ENCODE measurements at regions not wholly inside any gene's neighbourhood (a gene's known extent, or its start where the extent isn't known, plus 50 kb on each side); places are given as distances from the start of the nearest gene placed in this dataset.

DNA sequence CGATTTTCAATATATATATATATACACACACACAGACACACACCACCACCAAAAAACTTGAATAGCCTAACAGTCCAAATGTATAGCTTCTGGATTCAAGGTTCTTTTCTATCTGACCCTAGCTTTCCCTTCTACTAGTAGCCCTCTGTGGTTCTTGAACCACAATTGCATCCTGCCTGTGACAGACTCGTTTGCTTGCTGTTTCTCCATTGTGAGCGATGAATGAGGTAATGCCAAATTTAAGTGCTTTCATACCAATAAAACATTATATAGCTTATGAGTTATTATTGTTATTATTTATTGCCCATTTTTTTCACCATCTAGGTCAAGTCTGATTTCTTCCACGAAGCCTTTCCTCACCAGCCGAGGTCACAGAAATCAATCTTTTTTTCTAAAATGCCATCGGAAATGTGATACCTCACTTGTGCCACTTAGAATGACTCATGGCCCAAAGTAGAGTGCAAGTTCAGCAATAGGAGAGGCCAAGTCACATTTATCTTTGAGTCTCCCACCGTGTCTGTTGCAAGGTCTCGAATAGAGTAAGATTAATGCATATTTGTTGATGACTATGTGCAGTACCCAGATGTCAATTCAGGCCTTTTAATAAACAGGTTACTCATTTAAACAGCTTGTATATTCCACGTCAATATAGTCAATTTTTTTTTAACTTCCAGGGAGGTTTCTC is 1015.8 kb upstream of the SEL1L start:
- H3K36me3 ChIP-seq (ENCODE audit: insufficient read depth, low read length): no peaks in the 10 kb centered on the region
- no peak overlapping the region for H3K4me2 ChIP-seq (ENCODE audit: insufficient read depth, low read length)
- DNase-seq: no peak
- H3K4me1 ChIP-seq (ENCODE audit: insufficient read depth, low read length): no peaks in the 10 kb centered on the region
- no peak for ATAC-seq (ENCODE audit: insufficient read depth, low read depth)
- no peaks in the 10 kb centered on the region for H3K79me2 ChIP-seq (ENCODE audit: insufficient read depth, low read length)
- TF ChIP-seq, protein P1, sequence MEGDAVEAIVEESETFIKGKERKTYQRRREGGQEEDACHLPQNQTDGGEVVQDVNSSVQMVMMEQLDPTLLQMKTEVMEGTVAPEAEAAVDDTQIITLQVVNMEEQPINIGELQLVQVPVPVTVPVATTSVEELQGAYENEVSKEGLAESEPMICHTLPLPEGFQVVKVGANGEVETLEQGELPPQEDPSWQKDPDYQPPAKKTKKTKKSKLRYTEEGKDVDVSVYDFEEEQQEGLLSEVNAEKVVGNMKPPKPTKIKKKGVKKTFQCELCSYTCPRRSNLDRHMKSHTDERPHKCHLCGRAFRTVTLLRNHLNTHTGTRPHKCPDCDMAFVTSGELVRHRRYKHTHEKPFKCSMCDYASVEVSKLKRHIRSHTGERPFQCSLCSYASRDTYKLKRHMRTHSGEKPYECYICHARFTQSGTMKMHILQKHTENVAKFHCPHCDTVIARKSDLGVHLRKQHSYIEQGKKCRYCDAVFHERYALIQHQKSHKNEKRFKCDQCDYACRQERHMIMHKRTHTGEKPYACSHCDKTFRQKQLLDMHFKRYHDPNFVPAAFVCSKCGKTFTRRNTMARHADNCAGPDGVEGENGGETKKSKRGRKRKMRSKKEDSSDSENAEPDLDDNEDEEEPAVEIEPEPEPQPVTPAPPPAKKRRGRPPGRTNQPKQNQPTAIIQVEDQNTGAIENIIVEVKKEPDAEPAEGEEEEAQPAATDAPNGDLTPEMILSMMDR (IDR thresholded peaks at IDR 0.05; ENCODE audit: borderline replicate concordance, extremely low read depth, low read length, poor library complexity, severe bottlenecking): no peak
- TF ChIP-seq EZH2 (IDR thresholded peaks at IDR 0.05; ENCODE audit: borderline replicate concordance, low read depth, low read length, severe bottlenecking): no peak
- H3K9me3 ChIP-seq (ENCODE audit: insufficient read depth, low read length, severe bottlenecking): no peaks in the 10 kb centered on the region
- no peaks in the 10 kb centered on the region for H4K20me1 ChIP-seq (ENCODE audit: insufficient read depth, low read length)
- no peaks in the 10 kb centered on the region for H3K27me3 ChIP-seq (ENCODE audit: insufficient read depth, low read length, poor library complexity)
- H3K4me3 ChIP-seq (ENCODE audit: low read depth in 1 of 2, low read length in 2 of 2): no peak overlapping the region
- no peak overlapping the region for H3K27ac ChIP-seq (ENCODE audit: low read length)
- H2AFZ ChIP-seq (ENCODE audit: low read depth, low read length): no peak overlapping the region
- H3K9ac ChIP-seq (ENCODE audit: low read depth, low read length): no peak overlapping the region

DNA sequence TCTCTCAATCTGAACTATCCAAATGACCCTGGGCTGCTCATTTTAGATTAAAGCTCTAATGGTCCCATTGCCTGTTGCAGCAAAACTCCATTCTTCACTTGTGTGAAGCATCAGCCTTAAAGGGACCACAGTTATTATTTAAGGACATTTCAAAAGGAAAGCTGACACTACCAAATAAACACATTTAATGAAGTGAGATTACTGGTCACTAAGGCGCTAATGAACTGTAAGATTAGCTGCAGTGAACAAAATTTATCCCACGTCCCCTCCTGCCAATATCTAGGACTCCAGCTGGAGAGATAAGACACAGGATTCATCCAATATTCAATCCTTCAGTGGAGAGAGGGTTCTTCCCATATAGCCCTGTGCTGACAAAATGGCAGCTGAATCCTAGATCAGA is 1029.2 kb upstream of the SEL1L start:
- Histone ChIP-seq H3K27ac (ENCODE audit: low read length) (no peak overlapping the region), H3K79me2 (ENCODE audit: insufficient read depth, low read length) (no peaks in the 10 kb centered on the region), H3K4me3 (ENCODE audit: low read depth in 1 of 2, low read length in 2 of 2) (no peak overlapping the region), H4K20me1 (ENCODE audit: insufficient read depth, low read length) (no peaks in the 10 kb centered on the region), H3K9ac (ENCODE audit: low read depth, low read length) (no peak overlapping the region), H3K4me1 (ENCODE audit: insufficient read depth, low read length) (no peaks in the 10 kb centered on the region), H3K4me2 (ENCODE audit: insufficient read depth, low read length) (no peak overlapping the region), H3K9me3 (ENCODE audit: insufficient read depth, low read length, severe bottlenecking) (no peaks in the 10 kb centered on the region), H2AFZ (ENCODE audit: low read depth, low read length) (no peak overlapping the region), H3K27me3 (ENCODE audit: insufficient read depth, low read length, poor library complexity) (no peaks in the 10 kb centered on the region), H3K36me3 (ENCODE audit: insufficient read depth, low read length) (no peaks in the 10 kb centered on the region)
- DNase-seq (no peak), ATAC-seq (ENCODE audit: insufficient read depth, low read depth) (no peak)
- TF ChIP-seq EZH2 (IDR thresholded peaks at IDR 0.05; ENCODE audit: borderline replicate concordance, low read depth, low read length, severe bottlenecking): no peak
- TF ChIP-seq, protein P1 (IDR thresholded peaks at IDR 0.05; ENCODE audit: borderline replicate concordance, extremely low read depth, low read length, poor library complexity, severe bottlenecking): no peak

DNA sequence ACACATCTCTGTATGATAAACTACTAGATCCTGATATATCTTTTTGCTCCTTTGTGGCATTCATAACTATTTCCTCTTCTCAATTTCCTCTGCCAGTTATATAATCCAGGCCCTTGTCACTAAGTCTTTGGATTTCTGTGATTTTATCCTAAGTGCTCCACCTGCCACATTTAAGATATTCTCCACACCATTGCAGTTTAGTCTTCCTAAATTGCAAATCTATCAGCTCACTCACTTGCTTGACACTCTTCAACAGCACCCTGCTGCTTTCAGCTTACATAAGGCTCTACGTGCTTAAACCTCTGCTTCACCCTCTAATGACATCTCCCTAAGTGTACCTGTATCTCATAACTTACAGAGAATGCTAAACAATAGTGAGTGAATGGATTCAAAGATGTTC is 1032.2 kb upstream of the SEL1L start:
- H3K4me1 ChIP-seq (ENCODE audit: insufficient read depth, low read length): no peaks in the 10 kb centered on the region
- H3K9me3 ChIP-seq (ENCODE audit: insufficient read depth, low read length, severe bottlenecking): no peaks in the 10 kb centered on the region
- no peaks in the 10 kb centered on the region for H3K36me3 ChIP-seq (ENCODE audit: insufficient read depth, low read length)
- H4K20me1 ChIP-seq (ENCODE audit: insufficient read depth, low read length): no peaks in the 10 kb centered on the region
- TF ChIP-seq EZH2 (IDR thresholded peaks at IDR 0.05; ENCODE audit: borderline replicate concordance, low read depth, low read length, severe bottlenecking): no peak
- TF ChIP-seq, protein P1 (IDR thresholded peaks at IDR 0.05; ENCODE audit: borderline replicate concordance, extremely low read depth, low read length, poor library complexity, severe bottlenecking): no peak
- no peak overlapping the region for H3K4me2 ChIP-seq (ENCODE audit: insufficient read depth, low read length)
- no peaks in the 10 kb centered on the region for H3K79me2 ChIP-seq (ENCODE audit: insufficient read depth, low read length)
- H3K27me3 ChIP-seq (ENCODE audit: insufficient read depth, low read length, poor library complexity): no peaks in the 10 kb centered on the region
- no peak for ATAC-seq (ENCODE audit: insufficient read depth, low read depth)
- no peak overlapping the region for H2AFZ ChIP-seq (ENCODE audit: low read depth, low read length)
- H3K4me3 ChIP-seq (ENCODE audit: low read depth in 1 of 2, low read length in 2 of 2): no peak overlapping the region
- H3K9ac ChIP-seq (ENCODE audit: low read depth, low read length): no peak overlapping the region
- no peak for DNase-seq
- H3K27ac ChIP-seq (ENCODE audit: low read length): no peak overlapping the region

Measured in DND-41 (cell line).